Caco-2 (cell line): ENCODE measurements at regions not wholly inside any gene's neighbourhood (a gene's known extent, or its start where the extent isn't known, plus 50 kb on each side); places are given as distances from the start of the nearest gene placed in this dataset.

ENCODE experiments used
- BruUV-seq: library from RNA; stranded (reverse); fragments of 400-500 nt; replicated peaks from 2 replicates; lab custom pipeline; 2021; lab: Mats Ljungman, UMichigan
- CTCF ChIA-PET: fragments of 300-600 bp; sonication (Branson Sonifier 250); formaldehyde crosslinking; loops from one replicate; lab custom pipeline; 2022; ENCODE audit warnings: antibody characterized with exemption; lab: Charles Lee
- POLR2A ChIA-PET: fragments of 300-600 bp; sonication (Branson Sonifier 250); formaldehyde crosslinking; loops from one replicate; lab custom pipeline; 2022; ENCODE audit warnings: antibody characterized with exemption; lab: Charles Lee
- DNase-seq, 2 experiments: peaks; one replicate each; pipeline versions ENCODE4 v3.0.0 to v3.0.0-alpha.2; 2020 to 2022
- H3K27me3 ChIP-seq: replicated peaks from 2 replicates; pipeline ENCODE4 v1.6.0; 2011; ENCODE audit warnings: low read length; ENCODE audit not compliant: control insufficient read depth, insufficient read depth
- H3K36me3 ChIP-seq: 2 replicates; pipeline ENCODE4 v1.5.1; 2011; ENCODE audit warnings: low read length; ENCODE audit not compliant: control insufficient read depth, insufficient read depth
- H3K4me1 ChIP-seq: fragments of 250-450 bp; sonication (Bioruptor Pico); 2 replicates; pipeline ENCODE4 v1.5.1; 2020; ENCODE audit warnings: mild to moderate bottlenecking
- H3K4me3 ChIP-seq: 2 replicates; pipeline ENCODE4 v1.5.1; 2011; ENCODE audit warnings: low read depth, mild to moderate bottlenecking, control low read depth, low read length
- H3K9me3 ChIP-seq: fragments of 250-450 bp; sonication (Bioruptor Pico); 2 replicates; pipeline ENCODE4 v1.5.1; 2020; ENCODE audit warnings: mild to moderate bottlenecking, moderate library complexity
- H3K27ac Mint-ChIP-seq: one replicate; pipeline ENCODE4 v1.8.0; 2022; ENCODE audit warnings: mixed read lengths; ENCODE audit not compliant: unreplicated experiment
- H3K27me3 Mint-ChIP-seq: one replicate; pipeline ENCODE4 v1.8.0; 2022; ENCODE audit warnings: mixed read lengths; ENCODE audit not compliant: insufficient read depth, unreplicated experiment
- H3K36me3 Mint-ChIP-seq: one replicate; pipeline ENCODE4 v1.8.0; 2022; ENCODE audit warnings: mild to moderate bottlenecking, mixed read lengths; ENCODE audit not compliant: insufficient read depth, unreplicated experiment
- H3K4me1 Mint-ChIP-seq: one replicate; pipeline ENCODE4 v1.8.0; 2022; ENCODE audit warnings: low read depth, mixed read lengths; ENCODE audit not compliant: unreplicated experiment
- H3K4me3 Mint-ChIP-seq: one replicate; pipeline ENCODE4 v1.8.0; 2022; ENCODE audit warnings: mild to moderate bottlenecking, moderate library complexity, mixed read lengths; ENCODE audit not compliant: unreplicated experiment
- H3K9me3 Mint-ChIP-seq: one replicate; pipeline ENCODE4 v1.8.0; 2022; ENCODE audit warnings: mixed read lengths; ENCODE audit not compliant: unreplicated experiment
- intact Hi-C: fragments of 100-400 bp; cut with micrococcal nuclease; formaldehyde crosslinking; loops from one replicate; pipeline ENCODE4 v1.10.0; 2022; ENCODE audit not compliant: unreplicated experiment
- TF ChIP-seq, protein P1 (sequence below), 2 experiments: fragments of 200-600 bp in 1 of 2; IDR thresholded peaks; 1 replicate in 1 of 2; 2 replicates in 1 of 2; pipeline versions ENCODE4 v1.5.1 to v1.8.0; 2011 to 2022; ENCODE audit warnings: antibody characterized with exemption in 1 of 2, control low read depth in 1 of 2, inconsistent platforms in 1 of 2, low read depth in 1 of 2, low read length in 1 of 2, mild to moderate bottlenecking in 1 of 2, moderate library complexity in 1 of 2; ENCODE audit not compliant: insufficient read depth in 1 of 2, severe bottlenecking in 1 of 2, unreplicated experiment in 1 of 2

GRCh38 chr4:187362937-187363857, 632.4 kb upstream of the ZFP42 start:
- no peak overlapping the region for H3K4me3 Mint-ChIP-seq

GRCh38 chr4:187364401-187364800, 631.2 kb upstream of the ZFP42 start:
- no peaks in the 10 kb centered on the region for H3K36me3 ChIP-seq
- no peaks in the 10 kb centered on the region for H3K9me3 ChIP-seq
- TF ChIP-seq, protein P1, sequence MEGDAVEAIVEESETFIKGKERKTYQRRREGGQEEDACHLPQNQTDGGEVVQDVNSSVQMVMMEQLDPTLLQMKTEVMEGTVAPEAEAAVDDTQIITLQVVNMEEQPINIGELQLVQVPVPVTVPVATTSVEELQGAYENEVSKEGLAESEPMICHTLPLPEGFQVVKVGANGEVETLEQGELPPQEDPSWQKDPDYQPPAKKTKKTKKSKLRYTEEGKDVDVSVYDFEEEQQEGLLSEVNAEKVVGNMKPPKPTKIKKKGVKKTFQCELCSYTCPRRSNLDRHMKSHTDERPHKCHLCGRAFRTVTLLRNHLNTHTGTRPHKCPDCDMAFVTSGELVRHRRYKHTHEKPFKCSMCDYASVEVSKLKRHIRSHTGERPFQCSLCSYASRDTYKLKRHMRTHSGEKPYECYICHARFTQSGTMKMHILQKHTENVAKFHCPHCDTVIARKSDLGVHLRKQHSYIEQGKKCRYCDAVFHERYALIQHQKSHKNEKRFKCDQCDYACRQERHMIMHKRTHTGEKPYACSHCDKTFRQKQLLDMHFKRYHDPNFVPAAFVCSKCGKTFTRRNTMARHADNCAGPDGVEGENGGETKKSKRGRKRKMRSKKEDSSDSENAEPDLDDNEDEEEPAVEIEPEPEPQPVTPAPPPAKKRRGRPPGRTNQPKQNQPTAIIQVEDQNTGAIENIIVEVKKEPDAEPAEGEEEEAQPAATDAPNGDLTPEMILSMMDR (IDR thresholded peaks at IDR 0.05; ENCODE audit: insufficient read depth in 1 of 2, low read depth in 1 of 2, low read length in 1 of 2, severe bottlenecking in 1 of 2, unreplicated experiment in 1 of 2), result no peak
- H3K27me3 Mint-ChIP-seq, result peaks cover 3% of the 10 kb centered on the region
- intact Hi-C loops, result no loop called here
- DNase-seq, result no peak
- BruUV-seq, result no TSS peak
- H3K9me3 Mint-ChIP-seq, result no peaks in the 10 kb centered on the region
- ChIA-PET CTCF (no interaction called here), POLR2A (no interaction called here)
- no peaks in the 10 kb centered on the region for H3K36me3 Mint-ChIP-seq
- H3K4me1 ChIP-seq, result no peaks in the 10 kb centered on the region
- no peak overlapping the region for H3K4me3 Mint-ChIP-seq
- H3K4me1 Mint-ChIP-seq, result no peaks in the 10 kb centered on the region
- no peaks in the 10 kb centered on the region for H3K27me3 ChIP-seq
- H3K4me3 ChIP-seq, result no peak overlapping the region
- H3K27ac Mint-ChIP-seq, result no peak overlapping the region

More at GRCh38 chr4:187362937-187363857, 632.4 kb upstream of the ZFP42 start:
- H3K9me3 Mint-ChIP-seq, result no peaks in the 10 kb centered on the region
- H3K36me3 Mint-ChIP-seq, result no peaks in the 10 kb centered on the region
- Histone ChIP-seq H3K4me1 (no peaks in the 10 kb centered on the region), H3K9me3 (no peaks in the 10 kb centered on the region), H3K4me3 (no peak overlapping the region), H3K27me3 (no peaks in the 10 kb centered on the region), H3K36me3 (no peaks in the 10 kb centered on the region)
- H3K4me1 Mint-ChIP-seq, result no peaks in the 10 kb centered on the region
- TF ChIP-seq, protein P1 (IDR thresholded peaks at IDR 0.05; ENCODE audit: insufficient read depth in 1 of 2, low read depth in 1 of 2, low read length in 1 of 2, severe bottlenecking in 1 of 2, unreplicated experiment in 1 of 2), result no peak
- intact Hi-C loops, result no loop called here
- no TSS peak for BruUV-seq
- H3K27ac Mint-ChIP-seq, result no peak overlapping the region
- H3K27me3 Mint-ChIP-seq, result peaks cover 3% of the 10 kb centered on the region
- POLR2A ChIA-PET, result interaction anchor here (0.6 kb wide), 1 partner anchor 665 kb away, joined by 4 read pairs; no protein-coding TSS in a partner anchor
- CTCF ChIA-PET, result no interaction called here
- DNase-seq, result no peak

DNA sequence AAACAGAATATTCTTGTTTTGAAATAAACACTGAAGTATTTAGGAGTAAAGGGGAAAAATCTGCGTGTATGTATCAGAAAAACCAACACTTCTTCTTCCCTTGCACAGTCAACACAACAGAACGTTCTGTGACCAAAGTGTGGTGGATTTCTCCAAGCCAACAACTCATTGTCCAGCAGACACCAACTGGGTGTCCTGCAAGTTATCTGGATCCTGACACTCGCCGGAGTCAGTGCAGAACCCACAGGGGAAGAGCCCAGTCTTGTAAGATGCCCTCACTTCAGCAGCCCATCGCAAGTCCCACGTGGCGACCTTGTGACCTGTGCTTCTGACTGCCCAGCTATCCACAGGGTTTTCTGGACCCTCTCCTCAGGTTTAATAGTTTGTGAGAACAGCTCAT, 630.7 kb upstream of the ZFP42 start:
- intact Hi-C loops, result no loop called here
- no peak overlapping the region for H3K27ac Mint-ChIP-seq
- H3K4me3 ChIP-seq, result no peak overlapping the region
- POLR2A ChIA-PET, result no interaction called here
- no peaks in the 10 kb centered on the region for H3K36me3 ChIP-seq
- H3K9me3 ChIP-seq, result no peaks in the 10 kb centered on the region
- H3K9me3 Mint-ChIP-seq, result no peaks in the 10 kb centered on the region
- BruUV-seq, result no TSS peak
- peaks cover 3% of the 10 kb centered on the region for H3K27me3 Mint-ChIP-seq
- DNase-seq, result no peak
- CTCF ChIA-PET, result no interaction called here
- no peaks in the 10 kb centered on the region for H3K27me3 ChIP-seq
- TF ChIP-seq, protein P1 (IDR thresholded peaks at IDR 0.05; ENCODE audit: insufficient read depth in 1 of 2, low read depth in 1 of 2, low read length in 1 of 2, severe bottlenecking in 1 of 2, unreplicated experiment in 1 of 2), result no peak
- H3K4me3 Mint-ChIP-seq, result no peak overlapping the region
- H3K4me1 Mint-ChIP-seq, result no peaks in the 10 kb centered on the region
- no peaks in the 10 kb centered on the region for H3K36me3 Mint-ChIP-seq
- H3K4me1 ChIP-seq, result no peaks in the 10 kb centered on the region
